ENCODE measurements at regions not wholly inside any gene's neighbourhood (a gene's known extent, or its start where the extent isn't known, plus 50 kb on each side); places are given as distances from the start of the nearest gene placed in this dataset.

- no peak for ATAC-seq
- Histone ChIP-seq H3K36me3 (no peaks in the 10 kb centered on the region), H3K27me3 (peaks cover 75% of the 10 kb centered on the region), H3K4me1 (peaks cover 0 to 40% (median 7%) of the 10 kb centered on the region in 3 donors), H3K27ac (no peak overlapping the region), H3K9me3 (no peaks in the 10 kb centered on the region), H3K4me3 (no peak overlapping the region)
- TF ChIP-seq CTCF (IDR thresholded peaks at IDR 0.05): no peak
- TF ChIP-seq EP300 (IDR thresholded peaks at IDR 0.05): no peak
- TF ChIP-seq POLR2AphosphoS5 (IDR thresholded peaks at IDR 0.05): no peak
- TF ChIP-seq POLR2A (IDR thresholded peaks at IDR 0.05): no peak
- WGBS, 2 donors (ENCODE audit: low coverage in 1 of 2): 95% methylated on average over 3 of the region's 4 CpGs; no CpG with 5 or more reads in 1 of the 2 donors
Measured at GRCh38 chr1:22340066-22340465, 111.6 kb upstream of the ZBTB40 start.

GRCh38 chr1:22340873-22341272 is 110.8 kb upstream of the ZBTB40 start:
- no peaks in the 10 kb centered on the region for H3K9me3 ChIP-seq
- H3K27me3 ChIP-seq: peaks cover 75% of the 10 kb centered on the region
- TF ChIP-seq CTCF (IDR thresholded peaks at IDR 0.05): no peak
- TF ChIP-seq EP300 (IDR thresholded peaks at IDR 0.05): no peak
- TF ChIP-seq POLR2A (IDR thresholded peaks at IDR 0.05): no peak
- TF ChIP-seq POLR2AphosphoS5 (IDR thresholded peaks at IDR 0.05): no peak
- WGBS, 2 donors (ENCODE audit: low coverage in 1 of 2): 49 to 50% methylated on average over 1 to 4 of the region's 4 CpGs
- H3K27ac ChIP-seq: no peak overlapping the region
- H3K36me3 ChIP-seq: no peaks in the 10 kb centered on the region
- no peak overlapping the region for H3K4me3 ChIP-seq
- H3K4me1 ChIP-seq: peaks cover 0 to 40% (median 7%) of the 10 kb centered on the region in 3 donors
- ATAC-seq: no peak

- Histone ChIP-seq H3K4me3 (peak overlapping the region in 1 of 2 donors; percentile 1), H3K27me3 (peaks cover 81% of the 10 kb centered on the region), H3K36me3 (no peaks in the 10 kb centered on the region), H3K4me1 (peaks cover 0 to 40% (median 7%) of the 10 kb centered on the region in 3 donors), H3K27ac (no peak overlapping the region), H3K9me3 (no peaks in the 10 kb centered on the region)
- WGBS, 2 donors (ENCODE audit: low coverage in 1 of 2): 4 to 6% methylated on average over 3 to 11 of the region's 28 CpGs
- peak; percentile 75 for ATAC-seq
- TF ChIP-seq POLR2AphosphoS5 (IDR thresholded peaks at IDR 0.05) (peak; percentile 90), EP300 (IDR thresholded peaks at IDR 0.05) (no peak), POLR2A (IDR thresholded peaks at IDR 0.05) (no peak), CTCF (IDR thresholded peaks at IDR 0.05) (no peak)
Measured at GRCh38 chr1:22341791-22342605, 109.7 kb upstream of the ZBTB40 start.

GRCh38 chr1:22342734-22343191 is 108.9 kb upstream of the ZBTB40 start:
- no peaks in the 10 kb centered on the region for H3K9me3 ChIP-seq
- WGBS, 2 donors (ENCODE audit: low coverage in 1 of 2): 13 to 24% methylated on average over 2 to 4 of the region's 8 CpGs
- H3K36me3 ChIP-seq: no peaks in the 10 kb centered on the region
- TF ChIP-seq EP300 (IDR thresholded peaks at IDR 0.05) (no peak), POLR2A (IDR thresholded peaks at IDR 0.05) (no peak), CTCF (IDR thresholded peaks at IDR 0.05) (no peak), POLR2AphosphoS5 (IDR thresholded peaks at IDR 0.05) (no peak)
- H3K27ac ChIP-seq: no peak overlapping the region
- no peak for ATAC-seq
- no peak overlapping the region for H3K4me3 ChIP-seq
- H3K27me3 ChIP-seq: peaks cover 84% of the 10 kb centered on the region
- peaks cover 0 to 40% (median 7%) of the 10 kb centered on the region in 3 donors for H3K4me1 ChIP-seq

Measured in gastroesophageal sphincter (tissue), 4 donors.